ENCODE measurements at regions not wholly inside any gene's neighbourhood (a gene's known extent, or its start where the extent isn't known, plus 50 kb on each side); places are given as distances from the start of the nearest gene placed in this dataset.

DNA sequence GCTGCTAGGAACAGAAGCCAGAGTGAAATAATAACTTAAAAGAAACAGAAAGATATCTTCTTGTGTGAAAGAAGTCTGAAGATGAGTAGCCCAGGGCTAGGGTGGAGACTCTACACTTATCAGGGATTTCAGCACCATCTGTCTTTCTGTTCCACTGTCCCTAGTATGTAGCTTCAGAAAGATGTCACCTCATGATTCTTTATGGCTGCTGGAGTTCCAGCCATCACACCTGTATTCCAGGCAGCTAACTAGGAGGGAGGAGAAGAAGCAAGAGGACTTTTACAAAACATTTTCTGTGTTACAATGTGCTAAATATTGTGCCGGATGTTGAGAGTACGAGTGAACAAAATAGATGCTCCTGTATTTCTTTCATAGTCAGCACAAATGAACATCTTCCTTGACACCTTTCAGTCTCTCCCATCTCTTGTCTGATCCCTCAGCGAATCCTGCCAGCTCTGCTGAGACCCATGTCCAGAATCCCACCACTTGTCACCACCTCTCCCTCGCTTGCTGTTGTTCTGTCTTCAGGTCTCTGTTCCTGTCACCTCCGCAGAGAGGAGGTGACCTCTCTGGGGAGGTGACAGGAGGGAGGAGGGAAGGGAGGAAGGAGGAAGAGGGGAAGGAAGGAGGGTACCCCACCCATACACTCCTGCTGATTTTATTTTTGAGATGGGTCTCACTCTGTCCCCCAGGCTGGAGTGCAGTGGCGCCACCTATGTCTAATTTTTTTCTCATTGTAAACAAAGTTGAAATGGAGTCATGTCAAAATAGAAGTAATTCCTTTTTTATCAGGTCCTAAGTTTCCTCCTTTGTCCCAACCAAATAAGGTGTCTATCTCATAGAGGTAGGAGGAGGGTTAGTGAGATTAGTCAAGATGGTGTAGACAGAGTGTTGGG is 188.9 kb downstream of the TFAP2C start:
- ATAC-seq (no peak), DNase-seq (peak in 1 of 3 donors; percentile 1)
- Histone ChIP-seq H3K27me3 (no peaks in the 10 kb centered on the region), H3K27ac (no peak overlapping the region), H3K4me1 (no peaks in the 10 kb centered on the region), H3K9me3 (no peaks in the 10 kb centered on the region), H3K36me3 (no peaks in the 10 kb centered on the region), H3K4me3 (no peak overlapping the region)
- intact Hi-C loops (cut with DNase I) = no loop called here
- WGBS (ENCODE audit: insufficient coverage, low coverage, low lambda C conversion rate, missing lambda C conversion rate) = 72% methylated on average over 5 of the region's 6 CpGs
- TF ChIP-seq POLR2A (IDR thresholded peaks at IDR 0.05) = no peak
- TF ChIP-seq, protein P1, sequence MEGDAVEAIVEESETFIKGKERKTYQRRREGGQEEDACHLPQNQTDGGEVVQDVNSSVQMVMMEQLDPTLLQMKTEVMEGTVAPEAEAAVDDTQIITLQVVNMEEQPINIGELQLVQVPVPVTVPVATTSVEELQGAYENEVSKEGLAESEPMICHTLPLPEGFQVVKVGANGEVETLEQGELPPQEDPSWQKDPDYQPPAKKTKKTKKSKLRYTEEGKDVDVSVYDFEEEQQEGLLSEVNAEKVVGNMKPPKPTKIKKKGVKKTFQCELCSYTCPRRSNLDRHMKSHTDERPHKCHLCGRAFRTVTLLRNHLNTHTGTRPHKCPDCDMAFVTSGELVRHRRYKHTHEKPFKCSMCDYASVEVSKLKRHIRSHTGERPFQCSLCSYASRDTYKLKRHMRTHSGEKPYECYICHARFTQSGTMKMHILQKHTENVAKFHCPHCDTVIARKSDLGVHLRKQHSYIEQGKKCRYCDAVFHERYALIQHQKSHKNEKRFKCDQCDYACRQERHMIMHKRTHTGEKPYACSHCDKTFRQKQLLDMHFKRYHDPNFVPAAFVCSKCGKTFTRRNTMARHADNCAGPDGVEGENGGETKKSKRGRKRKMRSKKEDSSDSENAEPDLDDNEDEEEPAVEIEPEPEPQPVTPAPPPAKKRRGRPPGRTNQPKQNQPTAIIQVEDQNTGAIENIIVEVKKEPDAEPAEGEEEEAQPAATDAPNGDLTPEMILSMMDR (IDR thresholded peaks at IDR 0.05) = peak in 1 of 4 donors; percentile 15

GRCh38 chr20:56820984-56821383 is 191.9 kb downstream of the TFAP2C start:
- Histone ChIP-seq H3K9me3 (no peaks in the 10 kb centered on the region), H3K27ac (no peak overlapping the region), H3K27me3 (no peaks in the 10 kb centered on the region), H3K4me3 (no peak overlapping the region), H3K4me1 (no peaks in the 10 kb centered on the region), H3K36me3 (no peaks in the 10 kb centered on the region)
- no peak for TF ChIP-seq POLR2A (IDR thresholded peaks at IDR 0.05)
- TF ChIP-seq, protein P1 (IDR thresholded peaks at IDR 0.05) = no peak
- DNase-seq (no peak), ATAC-seq (no peak)
- intact Hi-C loops (cut with DNase I) = no loop called here
- WGBS (ENCODE audit: insufficient coverage, low coverage, low lambda C conversion rate, missing lambda C conversion rate) = 42% methylated on average over 3 of the region's 3 CpGs

GRCh38 chr20:56826306-56826704 is 197.2 kb downstream of the TFAP2C start:
- Histone ChIP-seq H3K4me1 (no peaks in the 10 kb centered on the region), H3K27ac (no peak overlapping the region), H3K9me3 (no peaks in the 10 kb centered on the region), H3K36me3 (no peaks in the 10 kb centered on the region), H3K27me3 (peaks cover 0 to 6% of the 10 kb centered on the region in 2 donors), H3K4me3 (no peak overlapping the region)
- no peak for DNase-seq
- 49% methylated on average over 4 of the region's 4 CpGs for WGBS (ENCODE audit: insufficient coverage, low coverage, low lambda C conversion rate, missing lambda C conversion rate)
- intact Hi-C loops (cut with DNase I) = no loop called here
- no peak for TF ChIP-seq POLR2A (IDR thresholded peaks at IDR 0.05)
- TF ChIP-seq, protein P1 (IDR thresholded peaks at IDR 0.05) = no peak
- no peak for ATAC-seq

- Histone ChIP-seq H3K27ac (no peak overlapping the region), H3K4me3 (no peak overlapping the region), H3K36me3 (no peaks in the 10 kb centered on the region), H3K4me1 (no peaks in the 10 kb centered on the region), H3K9me3 (no peaks in the 10 kb centered on the region), H3K27me3 (peaks cover 0 to 6% of the 10 kb centered on the region in 2 donors)
- intact Hi-C loops (cut with DNase I) = no loop called here
- ATAC-seq = no peak
- WGBS (ENCODE audit: insufficient coverage, low coverage, low lambda C conversion rate, missing lambda C conversion rate) = 27% methylated on average over 12 of the region's 22 CpGs
- TF ChIP-seq POLR2A (IDR thresholded peaks at IDR 0.05) = no peak
- TF ChIP-seq, protein P1 (IDR thresholded peaks at IDR 0.05) = no peak
- DNase-seq = no peak
Observed at GRCh38 chr20:56826705-56827665, 197.9 kb downstream of the TFAP2C start.

Measured in right lobe of liver (tissue), 6 donors.